WTC11 (cell line): ENCODE measurements at regions not wholly inside any gene's neighbourhood (a gene's known extent, or its start where the extent isn't known, plus 50 kb on each side); places are given as distances from the start of the nearest gene placed in this dataset.

Experiments used
- ATAC-seq: fragments of 200-7000 bp; cut with Tn5 transposase; 2 replicates; pipeline ENCODE4 v1.10.0; 2021; ENCODE audit warnings: mild to moderate bottlenecking, moderate library complexity
- CTCF ChIA-PET: fragments of 300-600 bp; sonication (Branson Sonifier 250); formaldehyde crosslinking; loops from one replicate; lab custom pipeline; 2021; ENCODE audit warnings: antibody characterized with exemption; lab: Charles Lee
- POLR2A ChIA-PET: fragments of 350-600 bp; sonication (Branson Sonifier 250); formaldehyde crosslinking; loops from one replicate; lab custom pipeline; 2021; ENCODE audit warnings: antibody characterized with exemption; lab: Charles Lee
- DNase-seq: peaks from one replicate; pipeline ENCODE4 v3.0.0; 2021; ENCODE audit warnings: low spot score
- H3K27ac Mint-ChIP-seq: 2 replicates; pipeline ENCODE4 v1.8.0; 2021; ENCODE audit warnings: mixed read lengths
- H3K27me3 Mint-ChIP-seq: 2 replicates; pipeline ENCODE4 v1.8.0; 2021; ENCODE audit warnings: low read depth, mild to moderate bottlenecking, moderate library complexity, mixed read lengths
- H3K36me3 Mint-ChIP-seq: 2 replicates; pipeline ENCODE4 v1.8.0; 2021; ENCODE audit warnings: mixed read lengths
- H3K4me1 Mint-ChIP-seq: 2 replicates; pipeline ENCODE4 v1.8.0; 2022; ENCODE audit warnings: mixed read lengths
- H3K4me3 Mint-ChIP-seq: 2 replicates; pipeline ENCODE4 v1.8.0; 2021; ENCODE audit warnings: mild to moderate bottlenecking, moderate library complexity, mixed read lengths
- H3K9me3 Mint-ChIP-seq: 2 replicates; pipeline ENCODE4 v1.8.0; 2021; ENCODE audit warnings: mixed read lengths
- ELF4 ChIP-seq: sonication (generic); formaldehyde crosslinking; IDR thresholded peaks from 2 replicates; pipeline ENCODE4 v1.8.1; 2022; ENCODE audit warnings: low read depth, mild to moderate bottlenecking, moderate library complexity, missing genetic modification reagents
- HMGA2 ChIP-seq: fragments of 250-450 bp; sonication (Bioruptor Pico); IDR thresholded peaks from 2 replicates; pipeline ENCODE4 v1.4.0; 2021; ENCODE audit warnings: mild to moderate bottlenecking, moderate library complexity
- MYBL2 ChIP-seq: sonication (generic); formaldehyde crosslinking; IDR thresholded peaks from 2 replicates; pipeline ENCODE4 v1.8.1; 2023; ENCODE audit warnings: mild to moderate bottlenecking, moderate library complexity, missing genetic modification reagents
- NFATC4 ChIP-seq: fragments of 250-450 bp; sonication (Bioruptor Pico); IDR thresholded peaks from 2 replicates; pipeline ENCODE4 v1.9.0; 2021; ENCODE audit warnings: mild to moderate bottlenecking
- OVOL2 ChIP-seq: fragments of 250-450 bp; sonication (Bioruptor Pico); IDR thresholded peaks from 2 replicates; pipeline ENCODE4 v1.9.0; 2021; ENCODE audit warnings: mild to moderate bottlenecking, borderline replicate concordance
- TEAD1 ChIP-seq: sonication (generic); formaldehyde crosslinking; IDR thresholded peaks from 2 replicates; pipeline ENCODE4 v1.8.0; 2022; ENCODE audit warnings: mild to moderate bottlenecking, missing genetic modification reagents
- ZNF232 ChIP-seq: sonication (generic); formaldehyde crosslinking; IDR thresholded peaks from 2 replicates; pipeline ENCODE4 v1.8.0; 2022; ENCODE audit warnings: mild to moderate bottlenecking, missing genetic modification reagents
- TF ChIP-seq, protein P1 (sequence below): fragments of 250-450 bp; sonication (Bioruptor Pico); IDR thresholded peaks from 2 replicates; pipeline ENCODE4 v2.1.2; 2022; ENCODE audit warnings: mild to moderate bottlenecking, moderate library complexity
- TF ChIP-seq, protein P2 (sequence below): sonication (generic); formaldehyde crosslinking; IDR thresholded peaks from 2 replicates; pipeline ENCODE4 v1.8.1; 2022; ENCODE audit warnings: low read depth, missing genetic modification reagents, borderline replicate concordance
- TF ChIP-seq, protein P3 (sequence below): sonication (generic); formaldehyde crosslinking; IDR thresholded peaks from 2 replicates; pipeline ENCODE4 v1.8.1; 2022; ENCODE audit warnings: missing genetic modification reagents, borderline replicate concordance
- TF ChIP-seq, protein P4 (sequence below): sonication (generic); formaldehyde crosslinking; IDR thresholded peaks from 2 replicates; pipeline ENCODE4 v1.8.0; 2022; ENCODE audit warnings: missing genetic modification reagents
- TF ChIP-seq, protein P5 (sequence below): sonication (generic); formaldehyde crosslinking; IDR thresholded peaks from 2 replicates; pipeline ENCODE4 v1.8.1; 2023; ENCODE audit warnings: mild to moderate bottlenecking, missing genetic modification reagents
- TF ChIP-seq, protein P6 (sequence below): sonication (generic); formaldehyde crosslinking; IDR thresholded peaks from 2 replicates; pipeline ENCODE4 v1.8.0; 2023; ENCODE audit warnings: missing genetic modification reagents
- TF ChIP-seq, protein P7 (sequence below): fragments of 250-450 bp; sonication (Bioruptor Pico); conservative IDR thresholded peaks from 2 replicates; pipeline ENCODE4 v1.9.0; 2021; ENCODE audit warnings: mild to moderate bottlenecking
- TF ChIP-seq, protein P8 (sequence below): sonication (generic); formaldehyde crosslinking; IDR thresholded peaks from 2 replicates; pipeline ENCODE4 v1.8.1; 2023; ENCODE audit warnings: mild to moderate bottlenecking, missing genetic modification reagents, moderate library complexity

DNA sequence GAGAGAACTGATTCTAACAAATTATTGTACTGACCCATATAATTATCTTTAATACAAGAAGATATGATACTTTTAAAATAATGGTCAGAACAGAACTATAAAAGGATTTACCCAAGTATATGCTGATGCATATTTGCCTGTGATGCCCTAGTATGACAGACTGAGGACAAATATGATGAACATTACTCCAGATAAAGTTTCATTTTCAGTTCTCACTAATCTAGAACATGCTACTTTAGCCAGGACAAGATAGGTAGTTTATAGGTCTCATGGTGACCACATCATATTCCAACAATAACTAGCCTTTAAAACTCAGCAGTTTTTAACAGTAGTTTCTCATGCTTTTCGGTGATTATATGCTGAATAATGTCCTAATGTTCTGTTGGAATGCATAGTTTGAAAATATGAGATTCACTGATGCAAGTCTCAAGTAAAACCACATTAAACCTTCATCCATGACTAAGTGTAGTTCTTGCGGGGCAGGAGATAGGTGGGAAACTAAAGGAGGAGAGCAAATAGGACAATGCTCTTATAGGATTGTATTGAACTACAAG lies 295.2 kb upstream of the AGA start (continued):
- no peak for TF ChIP-seq MYBL2 (CRISPR knock-in tag)
- TF ChIP-seq, protein P1, sequence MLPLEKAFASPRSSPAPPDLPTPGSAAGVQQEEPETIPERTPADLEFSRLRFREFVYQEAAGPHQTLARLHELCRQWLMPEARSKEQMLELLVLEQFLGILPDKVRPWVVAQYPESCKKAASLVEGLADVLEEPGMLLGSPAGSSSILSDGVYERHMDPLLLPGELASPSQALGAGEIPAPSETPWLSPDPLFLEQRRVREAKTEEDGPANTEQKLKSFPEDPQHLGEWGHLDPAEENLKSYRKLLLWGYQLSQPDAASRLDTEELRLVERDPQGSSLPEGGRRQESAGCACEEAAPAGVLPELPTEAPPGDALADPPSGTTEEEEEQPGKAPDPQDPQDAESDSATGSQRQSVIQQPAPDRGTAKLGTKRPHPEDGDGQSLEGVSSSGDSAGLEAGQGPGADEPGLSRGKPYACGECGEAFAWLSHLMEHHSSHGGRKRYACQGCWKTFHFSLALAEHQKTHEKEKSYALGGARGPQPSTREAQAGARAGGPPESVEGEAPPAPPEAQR (CRISPR knock-in tag): no peak
- TF ChIP-seq, protein P2, sequence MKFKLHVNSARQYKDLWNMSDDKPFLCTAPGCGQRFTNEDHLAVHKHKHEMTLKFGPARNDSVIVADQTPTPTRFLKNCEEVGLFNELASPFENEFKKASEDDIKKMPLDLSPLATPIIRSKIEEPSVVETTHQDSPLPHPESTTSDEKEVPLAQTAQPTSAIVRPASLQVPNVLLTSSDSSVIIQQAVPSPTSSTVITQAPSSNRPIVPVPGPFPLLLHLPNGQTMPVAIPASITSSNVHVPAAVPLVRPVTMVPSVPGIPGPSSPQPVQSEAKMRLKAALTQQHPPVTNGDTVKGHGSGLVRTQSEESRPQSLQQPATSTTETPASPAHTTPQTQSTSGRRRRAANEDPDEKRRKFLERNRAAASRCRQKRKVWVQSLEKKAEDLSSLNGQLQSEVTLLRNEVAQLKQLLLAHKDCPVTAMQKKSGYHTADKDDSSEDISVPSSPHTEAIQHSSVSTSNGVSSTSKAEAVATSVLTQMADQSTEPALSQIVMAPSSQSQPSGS: no peak
- TF ChIP-seq, protein P3, sequence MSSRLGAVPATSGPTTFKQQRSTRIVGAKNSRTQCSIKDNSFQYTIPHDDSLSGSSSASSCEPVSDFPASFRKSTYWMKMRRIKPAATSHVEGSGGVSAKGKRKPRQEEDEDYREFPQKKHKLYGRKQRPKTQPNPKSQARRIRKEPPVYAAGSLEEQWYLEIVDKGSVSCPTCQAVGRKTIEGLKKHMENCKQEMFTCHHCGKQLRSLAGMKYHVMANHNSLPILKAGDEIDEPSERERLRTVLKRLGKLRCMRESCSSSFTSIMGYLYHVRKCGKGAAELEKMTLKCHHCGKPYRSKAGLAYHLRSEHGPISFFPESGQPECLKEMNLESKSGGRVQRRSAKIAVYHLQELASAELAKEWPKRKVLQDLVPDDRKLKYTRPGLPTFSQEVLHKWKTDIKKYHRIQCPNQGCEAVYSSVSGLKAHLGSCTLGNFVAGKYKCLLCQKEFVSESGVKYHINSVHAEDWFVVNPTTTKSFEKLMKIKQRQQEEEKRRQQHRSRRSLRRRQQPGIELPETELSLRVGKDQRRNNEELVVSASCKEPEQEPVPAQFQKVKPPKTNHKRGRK (CRISPR knock-in tag): no peak

DNA sequence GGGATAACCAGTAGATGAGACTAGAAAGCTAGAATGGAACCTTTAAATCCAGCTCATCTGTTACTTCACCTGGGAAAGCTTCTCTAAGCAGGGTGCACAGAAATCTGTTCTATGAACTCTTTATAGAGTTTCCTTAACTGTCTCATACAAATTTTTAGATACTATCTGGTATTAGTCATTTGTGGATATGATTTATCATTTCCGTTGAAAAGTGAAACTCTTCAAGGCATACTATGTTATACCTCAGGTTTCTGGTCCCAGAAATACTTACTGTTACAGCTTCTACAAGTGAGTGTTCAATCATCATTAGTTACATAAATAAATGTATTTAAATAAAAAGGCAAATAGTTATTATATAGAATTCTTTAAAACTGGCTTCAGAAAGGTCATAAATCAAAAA lies 298.3 kb upstream of the AGA start:
- CTCF ChIA-PET: no interaction called here
- POLR2A ChIA-PET: no interaction called here

More for the DNA sequence above, 298.3 kb upstream of the AGA start:
- Mint-ChIP-seq H3K27ac (no peak overlapping the region), H3K36me3 (no peaks in the 10 kb centered on the region), H3K4me1 (no peaks in the 10 kb centered on the region), H3K27me3 (no peaks in the 10 kb centered on the region), H3K9me3 (no peaks in the 10 kb centered on the region), H3K4me3 (no peak overlapping the region)
- no peak for TF ChIP-seq TEAD1 (CRISPR knock-in tag)
- TF ChIP-seq, protein P4, sequence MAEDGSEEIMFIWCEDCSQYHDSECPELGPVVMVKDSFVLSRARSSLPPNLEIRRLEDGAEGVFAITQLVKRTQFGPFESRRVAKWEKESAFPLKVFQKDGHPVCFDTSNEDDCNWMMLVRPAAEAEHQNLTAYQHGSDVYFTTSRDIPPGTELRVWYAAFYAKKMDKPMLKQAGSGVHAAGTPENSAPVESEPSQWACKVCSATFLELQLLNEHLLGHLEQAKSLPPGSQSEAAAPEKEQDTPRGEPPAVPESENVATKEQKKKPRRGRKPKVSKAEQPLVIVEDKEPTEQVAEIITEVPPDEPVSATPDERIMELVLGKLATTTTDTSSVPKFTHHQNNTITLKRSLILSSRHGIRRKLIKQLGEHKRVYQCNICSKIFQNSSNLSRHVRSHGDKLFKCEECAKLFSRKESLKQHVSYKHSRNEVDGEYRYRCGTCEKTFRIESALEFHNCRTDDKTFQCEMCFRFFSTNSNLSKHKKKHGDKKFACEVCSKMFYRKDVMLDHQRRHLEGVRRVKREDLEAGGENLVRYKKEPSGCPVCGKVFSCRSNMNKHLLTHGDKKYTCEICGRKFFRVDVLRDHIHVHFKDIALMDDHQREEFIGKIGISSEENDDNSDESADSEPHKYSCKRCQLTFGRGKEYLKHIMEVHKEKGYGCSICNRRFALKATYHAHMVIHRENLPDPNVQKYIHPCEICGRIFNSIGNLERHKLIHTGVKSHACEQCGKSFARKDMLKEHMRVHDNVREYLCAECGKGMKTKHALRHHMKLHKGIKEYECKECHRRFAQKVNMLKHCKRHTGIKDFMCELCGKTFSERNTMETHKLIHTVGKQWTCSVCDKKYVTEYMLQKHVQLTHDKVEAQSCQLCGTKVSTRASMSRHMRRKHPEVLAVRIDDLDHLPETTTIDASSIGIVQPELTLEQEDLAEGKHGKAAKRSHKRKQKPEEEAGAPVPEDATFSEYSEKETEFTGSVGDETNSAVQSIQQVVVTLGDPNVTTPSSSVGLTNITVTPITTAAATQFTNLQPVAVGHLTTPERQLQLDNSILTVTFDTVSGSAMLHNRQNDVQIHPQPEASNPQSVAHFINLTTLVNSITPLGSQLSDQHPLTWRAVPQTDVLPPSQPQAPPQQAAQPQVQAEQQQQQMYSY (CRISPR knock-in tag): no peak
- TF ChIP-seq, protein P5, sequence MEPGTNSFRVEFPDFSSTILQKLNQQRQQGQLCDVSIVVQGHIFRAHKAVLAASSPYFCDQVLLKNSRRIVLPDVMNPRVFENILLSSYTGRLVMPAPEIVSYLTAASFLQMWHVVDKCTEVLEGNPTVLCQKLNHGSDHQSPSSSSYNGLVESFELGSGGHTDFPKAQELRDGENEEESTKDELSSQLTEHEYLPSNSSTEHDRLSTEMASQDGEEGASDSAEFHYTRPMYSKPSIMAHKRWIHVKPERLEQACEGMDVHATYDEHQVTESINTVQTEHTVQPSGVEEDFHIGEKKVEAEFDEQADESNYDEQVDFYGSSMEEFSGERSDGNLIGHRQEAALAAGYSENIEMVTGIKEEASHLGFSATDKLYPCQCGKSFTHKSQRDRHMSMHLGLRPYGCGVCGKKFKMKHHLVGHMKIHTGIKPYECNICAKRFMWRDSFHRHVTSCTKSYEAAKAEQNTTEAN: no peak
- no peak for TF ChIP-seq ZNF232
- TF ChIP-seq ELF4 (CRISPR knock-in tag): no peak
- TF ChIP-seq HMGA2 (CRISPR knock-in tag): no peak
- TF ChIP-seq NFATC4 (CRISPR knock-in tag): no peak
- TF ChIP-seq, protein P6, sequence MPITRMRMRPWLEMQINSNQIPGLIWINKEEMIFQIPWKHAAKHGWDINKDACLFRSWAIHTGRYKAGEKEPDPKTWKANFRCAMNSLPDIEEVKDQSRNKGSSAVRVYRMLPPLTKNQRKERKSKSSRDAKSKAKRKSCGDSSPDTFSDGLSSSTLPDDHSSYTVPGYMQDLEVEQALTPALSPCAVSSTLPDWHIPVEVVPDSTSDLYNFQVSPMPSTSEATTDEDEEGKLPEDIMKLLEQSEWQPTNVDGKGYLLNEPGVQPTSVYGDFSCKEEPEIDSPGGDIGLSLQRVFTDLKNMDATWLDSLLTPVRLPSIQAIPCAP (CRISPR knock-in tag): no peak
- TF ChIP-seq, protein P7, sequence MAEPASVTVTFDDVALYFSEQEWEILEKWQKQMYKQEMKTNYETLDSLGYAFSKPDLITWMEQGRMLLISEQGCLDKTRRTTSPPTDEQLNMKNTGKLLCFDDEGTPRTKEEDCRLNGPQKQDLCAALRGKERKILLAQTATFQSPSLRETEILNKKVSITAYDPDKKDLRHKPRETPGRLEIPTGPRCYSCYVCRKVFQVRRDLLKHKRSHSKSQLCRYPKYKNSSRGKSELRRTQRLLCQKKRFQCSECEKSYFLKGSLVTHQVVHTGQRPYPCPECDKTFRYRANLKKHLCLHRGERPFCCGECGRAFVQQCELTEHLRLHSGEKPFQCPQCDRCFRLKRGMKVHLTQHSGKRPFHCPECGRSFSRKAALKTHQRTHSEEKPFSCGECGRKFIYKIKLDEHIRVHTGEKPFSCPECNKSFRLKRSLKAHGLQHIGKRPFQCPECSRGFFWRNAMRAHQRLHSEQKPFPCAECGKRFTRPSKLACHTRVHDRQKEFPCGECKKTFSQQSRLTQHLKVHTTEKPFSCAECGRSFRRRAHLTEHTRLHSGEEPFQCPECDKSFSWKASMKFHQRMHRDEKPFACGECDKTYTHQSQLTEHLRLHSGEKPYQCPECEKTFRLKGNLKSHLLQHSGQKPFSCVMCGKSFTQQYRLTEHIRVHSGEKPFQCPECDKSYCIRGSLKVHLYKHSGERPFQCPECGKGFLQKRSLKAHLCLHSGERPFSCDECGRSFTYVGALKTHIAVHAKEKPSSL (CRISPR knock-in tag): no peak
- TF ChIP-seq OVOL2 (CRISPR knock-in tag): no peak
- TF ChIP-seq, protein P8, sequence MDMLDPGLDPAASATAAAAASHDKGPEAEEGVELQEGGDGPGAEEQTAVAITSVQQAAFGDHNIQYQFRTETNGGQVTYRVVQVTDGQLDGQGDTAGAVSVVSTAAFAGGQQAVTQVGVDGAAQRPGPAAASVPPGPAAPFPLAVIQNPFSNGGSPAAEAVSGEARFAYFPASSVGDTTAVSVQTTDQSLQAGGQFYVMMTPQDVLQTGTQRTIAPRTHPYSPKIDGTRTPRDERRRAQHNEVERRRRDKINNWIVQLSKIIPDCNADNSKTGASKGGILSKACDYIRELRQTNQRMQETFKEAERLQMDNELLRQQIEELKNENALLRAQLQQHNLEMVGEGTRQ (CRISPR knock-in tag): no peak
- ATAC-seq (no peak), DNase-seq (no peak)
